Mesenchymal stem cell (in vitro differentiated cells and primary cell): ENCODE measurements at regions not wholly inside any gene's neighbourhood (a gene's known extent, or its start where the extent isn't known, plus 50 kb on each side); places are given as distances from the start of the nearest gene placed in this dataset.

Experiments
- DNase-seq: peaks from one replicate; pipeline ENCODE4 v3.0.0-alpha.2; 2013
- H2AFZ ChIP-seq: one replicate; pipeline ENCODE4 v1.6.1; 2013; ENCODE audit warnings: low read depth, mild to moderate bottlenecking, control low read depth, inconsistent platforms, low read length, moderate library complexity
- H2AK5ac ChIP-seq: 2 replicates; pipeline ENCODE4 v1.6.1; 2013; ENCODE audit warnings: low read length, moderate library complexity, mild to moderate bottlenecking, inconsistent platforms; ENCODE audit not compliant: severe bottlenecking
- H2BK120ac ChIP-seq: one replicate; pipeline ENCODE4 v1.6.1; 2013; ENCODE audit warnings: low read depth, mild to moderate bottlenecking, inconsistent platforms, low read length, moderate library complexity
- H2BK12ac ChIP-seq, 2 experiments: one replicate each; pipeline ENCODE4 v1.6.1; 2013; ENCODE audit warnings: inconsistent platforms in 2 of 2, low read length in 2 of 2, mild to moderate bottlenecking in 2 of 2, moderate library complexity in 2 of 2, control low read depth in 1 of 2
- H2BK15ac ChIP-seq: one replicate; pipeline ENCODE4 v1.6.1; 2013; ENCODE audit warnings: mild to moderate bottlenecking, low read depth, inconsistent platforms; ENCODE audit not compliant: poor library complexity, severe bottlenecking
- H2BK5ac ChIP-seq: 2 replicates; pipeline ENCODE4 v1.6.1; 2013; ENCODE audit warnings: low read depth, mild to moderate bottlenecking, low read length, control low read depth, inconsistent platforms; ENCODE audit not compliant: poor library complexity, severe bottlenecking
- H3K14ac ChIP-seq, 2 experiments: one replicate each; pipeline ENCODE4 v1.6.1; 2013; ENCODE audit warnings: inconsistent platforms in 2 of 2, low read length in 2 of 2, control low read depth in 1 of 2, mild to moderate bottlenecking in 1 of 2, moderate library complexity in 1 of 2
- H3K18ac ChIP-seq, 2 experiments: one replicate each; pipeline ENCODE4 v1.6.1; 2013; ENCODE audit warnings: inconsistent platforms in 2 of 2, low read length in 2 of 2, control low read depth in 1 of 2, low read depth in 1 of 2, mild to moderate bottlenecking in 1 of 2
- H3K23ac ChIP-seq, 2 experiments: one replicate each; pipeline ENCODE4 v1.6.1; 2013; ENCODE audit warnings: inconsistent platforms in 2 of 2, low read length in 2 of 2, mild to moderate bottlenecking in 2 of 2, moderate library complexity in 2 of 2, control low read depth in 1 of 2
- H3K27ac ChIP-seq: 2 replicates; pipeline ENCODE4 v1.5.1; 2013; ENCODE audit warnings: mild to moderate bottlenecking, moderate library complexity, low read length, control low read depth, inconsistent platforms; ENCODE audit not compliant: poor library complexity, severe bottlenecking
- H3K27me3 ChIP-seq, 2 experiments: 2 replicates each; pipeline versions ENCODE4 v1.6.1 to v1.7.0; 2013; ENCODE audit warnings: low read length in 2 of 2, mild to moderate bottlenecking in 2 of 2, moderate library complexity in 2 of 2, control low read depth in 1 of 2, inconsistent platforms in 1 of 2; ENCODE audit not compliant: control insufficient read depth in 1 of 2, insufficient read depth in 1 of 2
- H3K36me3 ChIP-seq, 2 experiments: 2 replicates each; pipeline versions ENCODE4 v1.6.1 to v1.7.0; 2013; ENCODE audit warnings: low read length in 2 of 2, control low read depth in 1 of 2, inconsistent platforms in 1 of 2, low read depth in 1 of 2, mild to moderate bottlenecking in 1 of 2; ENCODE audit not compliant: insufficient read depth in 2 of 2, control insufficient read depth in 1 of 2
- H3K4ac ChIP-seq, 2 experiments: one replicate each; pipeline ENCODE4 v1.6.1; 2013; ENCODE audit warnings: inconsistent platforms in 2 of 2, low read length in 2 of 2, mild to moderate bottlenecking in 2 of 2, moderate library complexity in 2 of 2, control low read depth in 1 of 2, low read depth in 1 of 2
- H3K4me1 ChIP-seq: 2 replicates; pipeline ENCODE4 v1.6.1; 2013; ENCODE audit warnings: low read depth, low read length, control low read depth; ENCODE audit not compliant: control insufficient read depth, insufficient read depth
- H3K4me2 ChIP-seq: 2 replicates; pipeline ENCODE4 v1.6.1; 2013; ENCODE audit warnings: low read length, mild to moderate bottlenecking, inconsistent platforms; ENCODE audit not compliant: poor library complexity, severe bottlenecking
- H3K4me3 ChIP-seq, 2 experiments: 2 replicates each; pipeline versions ENCODE4 v1.5.1 to v1.7.0; 2013; ENCODE audit warnings: low read length in 2 of 2, mild to moderate bottlenecking in 2 of 2, control low read depth in 1 of 2, low read depth in 1 of 2; ENCODE audit not compliant: insufficient read depth in 1 of 2
- H3K79me1 ChIP-seq: replicated peaks from 2 replicates; pipeline ENCODE4 v1.6.1; 2013; ENCODE audit warnings: mild to moderate bottlenecking, control low read depth, low read length, inconsistent platforms; ENCODE audit not compliant: poor library complexity, severe bottlenecking
- H3K9ac ChIP-seq: 2 replicates; pipeline ENCODE4 v1.7.0; 2013; ENCODE audit warnings: mild to moderate bottlenecking, low read length, moderate library complexity
- H3K9me3 ChIP-seq: 2 replicates; pipeline ENCODE4 v1.7.0; 2013; ENCODE audit warnings: mild to moderate bottlenecking, low read length; ENCODE audit not compliant: control insufficient read depth
- H4K8ac ChIP-seq: one replicate; pipeline ENCODE4 v1.6.1; 2013; ENCODE audit warnings: inconsistent platforms, mild to moderate bottlenecking, low read length, moderate library complexity
- H4K91ac ChIP-seq: one replicate; pipeline ENCODE4 v1.6.1; 2013; ENCODE audit warnings: mild to moderate bottlenecking, low read length, inconsistent platforms
- WGBS: methylation state at CpG from one replicate; pipeline ENCODE4 v1.1.7; 2013; ENCODE audit warnings: mixed read lengths; 5-methylcytosine and 5-hydroxymethylcytosine counted together

GRCh38 chr6:122859676-122860075, 70.6 kb downstream of the SMPDL3A start:
- Histone ChIP-seq H3K4ac (no peak overlapping the region), H2BK120ac (no peak overlapping the region), H3K27me3 (no peaks in the 10 kb centered on the region), H3K36me3 (no peaks in the 10 kb centered on the region), H3K27ac (no peak overlapping the region), H2AFZ (no peak overlapping the region), H3K4me1 (no peaks in the 10 kb centered on the region), H2BK12ac (no peak overlapping the region), H3K9ac (no peak overlapping the region), H4K91ac (no peak overlapping the region), H2AK5ac (no peak overlapping the region), H2BK15ac (no peak overlapping the region), H2BK5ac (no peak overlapping the region), H3K14ac (no peak overlapping the region), H3K4me2 (no peak overlapping the region), H3K9me3 (no peaks in the 10 kb centered on the region), H4K8ac (no peak overlapping the region), H3K23ac (no peak overlapping the region), H3K18ac (no peak overlapping the region), H3K79me1 (no peaks in the 10 kb centered on the region), H3K4me3 (no peak overlapping the region)
- no peak for DNase-seq
- 87% methylated on average over 6 of the region's 6 CpGs for whole genome bisulfite sequencing

- WGBS, result no CpG with 5 or more reads among the region's 1 CpG
- Histone ChIP-seq H3K9ac (no peak overlapping the region), H3K23ac (no peak overlapping the region), H3K4ac (no peak overlapping the region), H2AK5ac (no peak overlapping the region), H2BK12ac (no peak overlapping the region), H3K27ac (no peak overlapping the region), H3K4me3 (no peak overlapping the region), H4K8ac (no peak overlapping the region), H3K9me3 (no peaks in the 10 kb centered on the region), H4K91ac (no peak overlapping the region), H2BK120ac (no peak overlapping the region), H2BK15ac (no peak overlapping the region), H2AFZ (no peak overlapping the region), H3K18ac (no peak overlapping the region), H3K14ac (no peak overlapping the region), H3K27me3 (no peaks in the 10 kb centered on the region), H3K36me3 (no peaks in the 10 kb centered on the region), H3K79me1 (no peaks in the 10 kb centered on the region), H3K4me2 (no peak overlapping the region), H2BK5ac (no peak overlapping the region), H3K4me1 (no peaks in the 10 kb centered on the region)
- DNase-seq, result no peak
Observed at GRCh38 chr6:122861594-122861993, 72.5 kb downstream of the SMPDL3A start.

- H3K4me3 ChIP-seq, result no peak overlapping the region
- no peak overlapping the region for H3K4me2 ChIP-seq
- no peak overlapping the region for H2BK5ac ChIP-seq
- H2BK15ac ChIP-seq, result no peak overlapping the region
- H3K27me3 ChIP-seq, result no peaks in the 10 kb centered on the region
- H3K4ac ChIP-seq, result no peak overlapping the region
- no peaks in the 10 kb centered on the region for H3K9me3 ChIP-seq
- no peak for DNase-seq
- no peak overlapping the region for H3K23ac ChIP-seq
- no peak overlapping the region for H2BK12ac ChIP-seq
- no peak overlapping the region for H2AFZ ChIP-seq
- H2AK5ac ChIP-seq, result no peak overlapping the region
- no peak overlapping the region for H4K91ac ChIP-seq
- H3K14ac ChIP-seq, result no peak overlapping the region
- no peaks in the 10 kb centered on the region for H3K36me3 ChIP-seq
- no peak overlapping the region for H4K8ac ChIP-seq
- no peak overlapping the region for H3K18ac ChIP-seq
- no peaks in the 10 kb centered on the region for H3K79me1 ChIP-seq
- H3K4me1 ChIP-seq, result no peaks in the 10 kb centered on the region
- no peak overlapping the region for H3K9ac ChIP-seq
- H3K27ac ChIP-seq, result no peak overlapping the region
- H2BK120ac ChIP-seq, result no peak overlapping the region
Observed at GRCh38 chr6:122868137-122868536, 79.1 kb downstream of the SMPDL3A start.

- H2BK15ac ChIP-seq, result no peak overlapping the region
- no peak overlapping the region for H3K4me2 ChIP-seq
- H3K27ac ChIP-seq, result no peak overlapping the region
- no peak overlapping the region for H2AFZ ChIP-seq
- no peaks in the 10 kb centered on the region for H3K4me1 ChIP-seq
- H3K9ac ChIP-seq, result no peak overlapping the region
- H3K18ac ChIP-seq, result no peak overlapping the region
- no peak overlapping the region for H4K8ac ChIP-seq
- H2BK5ac ChIP-seq, result no peak overlapping the region
- no peaks in the 10 kb centered on the region for H3K79me1 ChIP-seq
- no peak overlapping the region for H3K4me3 ChIP-seq
- H3K23ac ChIP-seq, result no peak overlapping the region
- no peak overlapping the region for H2AK5ac ChIP-seq
- H3K36me3 ChIP-seq, result no peaks in the 10 kb centered on the region
- no peak overlapping the region for H4K91ac ChIP-seq
- H2BK12ac ChIP-seq, result no peak overlapping the region
- H2BK120ac ChIP-seq, result no peak overlapping the region
- no peak overlapping the region for H3K4ac ChIP-seq
- H3K14ac ChIP-seq, result no peak overlapping the region
- DNase-seq, result peak; percentile 60
- no peaks in the 10 kb centered on the region for H3K9me3 ChIP-seq
- no peaks in the 10 kb centered on the region for H3K27me3 ChIP-seq
Observed at GRCh38 chr6:122869437-122870024, 80.5 kb downstream of the SMPDL3A start.
